HL-60 (cell line): ENCODE measurements at regions not wholly inside any gene's neighbourhood (a gene's known extent, or its start where the extent isn't known, plus 50 kb on each side); places are given as distances from the start of the nearest gene placed in this dataset.

Source experiments
- REST ChIP-seq: IDR thresholded peaks from 2 replicates; pipeline ENCODE4 v1.6.1; 2012; ENCODE audit warnings: low read depth; ENCODE audit not compliant: insufficient replicate concordance
- TF ChIP-seq, protein P1 (sequence below): IDR thresholded peaks from one replicate; pipeline ENCODE4 v1.5.1; 2011; ENCODE audit warnings: low read length, control low read depth, inconsistent platforms; ENCODE audit not compliant: insufficient read depth

GRCh38 chr9:81096625-81097024, 592.7 kb downstream of the TLE1 start:
- TF ChIP-seq, protein P1, sequence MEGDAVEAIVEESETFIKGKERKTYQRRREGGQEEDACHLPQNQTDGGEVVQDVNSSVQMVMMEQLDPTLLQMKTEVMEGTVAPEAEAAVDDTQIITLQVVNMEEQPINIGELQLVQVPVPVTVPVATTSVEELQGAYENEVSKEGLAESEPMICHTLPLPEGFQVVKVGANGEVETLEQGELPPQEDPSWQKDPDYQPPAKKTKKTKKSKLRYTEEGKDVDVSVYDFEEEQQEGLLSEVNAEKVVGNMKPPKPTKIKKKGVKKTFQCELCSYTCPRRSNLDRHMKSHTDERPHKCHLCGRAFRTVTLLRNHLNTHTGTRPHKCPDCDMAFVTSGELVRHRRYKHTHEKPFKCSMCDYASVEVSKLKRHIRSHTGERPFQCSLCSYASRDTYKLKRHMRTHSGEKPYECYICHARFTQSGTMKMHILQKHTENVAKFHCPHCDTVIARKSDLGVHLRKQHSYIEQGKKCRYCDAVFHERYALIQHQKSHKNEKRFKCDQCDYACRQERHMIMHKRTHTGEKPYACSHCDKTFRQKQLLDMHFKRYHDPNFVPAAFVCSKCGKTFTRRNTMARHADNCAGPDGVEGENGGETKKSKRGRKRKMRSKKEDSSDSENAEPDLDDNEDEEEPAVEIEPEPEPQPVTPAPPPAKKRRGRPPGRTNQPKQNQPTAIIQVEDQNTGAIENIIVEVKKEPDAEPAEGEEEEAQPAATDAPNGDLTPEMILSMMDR: no peak
- no peak for TF ChIP-seq REST
